ENCODE measurements at regions not wholly inside any gene's neighbourhood (a gene's known extent, or its start where the extent isn't known, plus 50 kb on each side); places are given as distances from the start of the nearest gene placed in this dataset.

GRCh38 chr7:145497911-145498525 is 618.6 kb upstream of the CNTNAP2 start:
- no peak overlapping the region for H3K27ac ChIP-seq
- 79% methylated on average over 3 of the region's 3 CpGs for WGBS (ENCODE audit: low lambda C conversion rate, missing lambda C conversion rate)
- DNase-seq (ENCODE audit: low spot score): no peak
- no peaks in the 10 kb centered on the region for H4K20me1 ChIP-seq (ENCODE audit: insufficient read depth, poor library complexity, severe bottlenecking)
- peaks cover 4% of the 10 kb centered on the region for H3K9me3 ChIP-seq (ENCODE audit: low read depth)
- no peak overlapping the region for H3K4me2 ChIP-seq
- no peak overlapping the region for H2AFZ ChIP-seq
- TF ChIP-seq EZH2phosphoT487 (IDR thresholded peaks at IDR 0.05; ENCODE audit: low read depth, severe bottlenecking, unreplicated experiment) (no peak), CTCF (IDR thresholded peaks at IDR 0.05; ENCODE audit: poor library complexity) (no peak), EZH2 (IDR thresholded peaks at IDR 0.05; ENCODE audit: borderline replicate concordance) (no peak)
- H3K36me3 ChIP-seq (replicated peaks; ENCODE audit: insufficient read depth, low read depth): no peaks in the 10 kb centered on the region
- H3K9me2 ChIP-seq (replicated peaks; ENCODE audit: insufficient read depth): no peaks in the 10 kb centered on the region
- no peak overlapping the region for H3K4me3 ChIP-seq
- no peaks in the 10 kb centered on the region for H3K4me1 ChIP-seq (ENCODE audit: insufficient read depth)
- H3K79me2 ChIP-seq: no peaks in the 10 kb centered on the region
- no peaks in the 10 kb centered on the region for H3K27me3 ChIP-seq

- H3K9me3 ChIP-seq (ENCODE audit: low read depth): no peaks in the 10 kb centered on the region
- H3K36me3 ChIP-seq (replicated peaks; ENCODE audit: insufficient read depth, low read depth): no peaks in the 10 kb centered on the region
- H3K27me3 ChIP-seq: no peaks in the 10 kb centered on the region
- H3K9me2 ChIP-seq (replicated peaks; ENCODE audit: insufficient read depth): no peaks in the 10 kb centered on the region
- WGBS (ENCODE audit: low lambda C conversion rate, missing lambda C conversion rate): 38% methylated on average over 1 of the region's 1 CpG
- H4K20me1 ChIP-seq (ENCODE audit: insufficient read depth, poor library complexity, severe bottlenecking): no peaks in the 10 kb centered on the region
- H3K27ac ChIP-seq: no peak overlapping the region
- DNase-seq (ENCODE audit: low spot score): no peak
- no peak overlapping the region for H2AFZ ChIP-seq
- H3K79me2 ChIP-seq: no peaks in the 10 kb centered on the region
- H3K4me3 ChIP-seq: no peak overlapping the region
- no peaks in the 10 kb centered on the region for H3K4me1 ChIP-seq (ENCODE audit: insufficient read depth)
- no peak overlapping the region for H3K4me2 ChIP-seq
- TF ChIP-seq EZH2phosphoT487 (IDR thresholded peaks at IDR 0.05; ENCODE audit: low read depth, severe bottlenecking, unreplicated experiment) (no peak), EZH2 (IDR thresholded peaks at IDR 0.05; ENCODE audit: borderline replicate concordance) (no peak), CTCF (IDR thresholded peaks at IDR 0.05; ENCODE audit: poor library complexity) (no peak)
Observed at GRCh38 chr7:145490356-145490755, 626.2 kb upstream of the CNTNAP2 start.

- Histone ChIP-seq H3K36me3 (replicated peaks; ENCODE audit: insufficient read depth, low read depth) (no peaks in the 10 kb centered on the region), H3K4me2 (no peak overlapping the region), H4K20me1 (ENCODE audit: insufficient read depth, poor library complexity, severe bottlenecking) (no peaks in the 10 kb centered on the region), H3K4me3 (no peak overlapping the region), H3K9me2 (replicated peaks; ENCODE audit: insufficient read depth) (no peaks in the 10 kb centered on the region), H3K79me2 (no peaks in the 10 kb centered on the region), H3K4me1 (ENCODE audit: insufficient read depth) (no peaks in the 10 kb centered on the region), H3K9me3 (ENCODE audit: low read depth) (no peaks in the 10 kb centered on the region), H3K27ac (no peak overlapping the region), H2AFZ (no peak overlapping the region), H3K27me3 (no peaks in the 10 kb centered on the region)
- DNase-seq (ENCODE audit: low spot score): no peak
- TF ChIP-seq EZH2phosphoT487 (IDR thresholded peaks at IDR 0.05; ENCODE audit: low read depth, severe bottlenecking, unreplicated experiment): no peak
- TF ChIP-seq EZH2 (IDR thresholded peaks at IDR 0.05; ENCODE audit: borderline replicate concordance): no peak
- no peak for TF ChIP-seq CTCF (IDR thresholded peaks at IDR 0.05; ENCODE audit: poor library complexity)
Observed at GRCh38 chr7:145489609-145490008, 627.0 kb upstream of the CNTNAP2 start.

- H3K27ac ChIP-seq: no peak overlapping the region
- H3K79me2 ChIP-seq: no peaks in the 10 kb centered on the region
- no peak for TF ChIP-seq CTCF (IDR thresholded peaks at IDR 0.05; ENCODE audit: poor library complexity)
- no peak for TF ChIP-seq EZH2phosphoT487 (IDR thresholded peaks at IDR 0.05; ENCODE audit: low read depth, severe bottlenecking, unreplicated experiment)
- no peak for TF ChIP-seq EZH2 (IDR thresholded peaks at IDR 0.05; ENCODE audit: borderline replicate concordance)
- H3K9me2 ChIP-seq (replicated peaks; ENCODE audit: insufficient read depth): no peaks in the 10 kb centered on the region
- no peaks in the 10 kb centered on the region for H4K20me1 ChIP-seq (ENCODE audit: insufficient read depth, poor library complexity, severe bottlenecking)
- no peak overlapping the region for H3K4me3 ChIP-seq
- H2AFZ ChIP-seq: no peak overlapping the region
- H3K27me3 ChIP-seq: no peaks in the 10 kb centered on the region
- DNase-seq (ENCODE audit: low spot score): no peak
- no peaks in the 10 kb centered on the region for H3K4me1 ChIP-seq (ENCODE audit: insufficient read depth)
- no peaks in the 10 kb centered on the region for H3K36me3 ChIP-seq (replicated peaks; ENCODE audit: insufficient read depth, low read depth)
- 33% methylated on average over 2 of the region's 2 CpGs for WGBS (ENCODE audit: low lambda C conversion rate, missing lambda C conversion rate)
- no peak overlapping the region for H3K4me2 ChIP-seq
- H3K9me3 ChIP-seq (ENCODE audit: low read depth): no peaks in the 10 kb centered on the region
Observed at GRCh38 chr7:145488816-145489215, 627.8 kb upstream of the CNTNAP2 start.
